ENCODE measurements at regions not wholly inside any gene's neighbourhood (a gene's known extent, or its start where the extent isn't known, plus 50 kb on each side); places are given as distances from the start of the nearest gene placed in this dataset.
"Not testable (repeated sequence)": the region's sequence is repeated elsewhere in the genome, so short reads cannot be mapped to it uniquely, and the experiment has no call there.

GRCh38 chr1:234790333-234790732 lies 180.4 kb upstream of the IRF2BP2 start:
- not testable (repeated sequence) for TF ChIP-seq CTCF (IDR thresholded peaks at IDR 0.05); EP300 (IDR thresholded peaks at IDR 0.05; ENCODE audit: low read depth); POLR2A (IDR thresholded peaks at IDR 0.05)

Data from transverse colon (tissue), 3 donors.